ENCODE measurements at regions not wholly inside any gene's neighbourhood (a gene's known extent, or its start where the extent isn't known, plus 50 kb on each side); places are given as distances from the start of the nearest gene placed in this dataset.

DNA sequence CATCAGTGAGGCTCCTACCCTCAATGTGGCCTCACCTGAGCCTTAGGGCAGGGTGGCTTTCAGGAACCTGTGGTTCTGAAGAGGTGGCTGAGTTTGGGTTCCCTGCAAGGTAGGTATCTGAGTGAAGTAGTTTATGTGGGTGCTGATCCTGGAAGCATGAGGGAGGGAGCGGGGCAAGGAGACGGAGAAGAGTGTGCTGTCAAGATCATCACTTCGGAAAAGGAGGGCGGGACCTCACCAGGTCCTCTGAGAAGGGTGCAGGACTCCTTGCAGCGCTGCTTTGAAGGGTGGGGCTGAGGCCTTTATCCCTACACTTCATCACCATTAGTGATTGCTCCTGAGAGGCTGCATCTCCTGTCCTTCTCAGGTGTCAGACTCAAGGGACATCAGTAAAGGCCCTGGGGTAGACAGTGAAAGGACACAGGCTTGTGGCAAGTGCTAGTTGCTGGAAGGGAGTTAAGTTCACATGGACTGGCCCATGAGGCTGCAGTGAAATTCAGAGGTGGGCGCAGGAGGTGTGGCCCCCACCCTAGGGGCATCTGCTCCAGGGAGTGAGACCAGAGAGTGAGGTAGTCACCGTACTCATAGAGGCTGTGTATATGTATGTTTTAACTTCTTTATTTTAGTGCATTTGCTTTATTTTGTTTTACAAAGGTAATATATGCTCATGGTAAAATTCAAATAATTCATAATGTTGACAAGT, 57.3 kb upstream of the GALNT2 start:
- DNase-seq = no peak

DNA sequence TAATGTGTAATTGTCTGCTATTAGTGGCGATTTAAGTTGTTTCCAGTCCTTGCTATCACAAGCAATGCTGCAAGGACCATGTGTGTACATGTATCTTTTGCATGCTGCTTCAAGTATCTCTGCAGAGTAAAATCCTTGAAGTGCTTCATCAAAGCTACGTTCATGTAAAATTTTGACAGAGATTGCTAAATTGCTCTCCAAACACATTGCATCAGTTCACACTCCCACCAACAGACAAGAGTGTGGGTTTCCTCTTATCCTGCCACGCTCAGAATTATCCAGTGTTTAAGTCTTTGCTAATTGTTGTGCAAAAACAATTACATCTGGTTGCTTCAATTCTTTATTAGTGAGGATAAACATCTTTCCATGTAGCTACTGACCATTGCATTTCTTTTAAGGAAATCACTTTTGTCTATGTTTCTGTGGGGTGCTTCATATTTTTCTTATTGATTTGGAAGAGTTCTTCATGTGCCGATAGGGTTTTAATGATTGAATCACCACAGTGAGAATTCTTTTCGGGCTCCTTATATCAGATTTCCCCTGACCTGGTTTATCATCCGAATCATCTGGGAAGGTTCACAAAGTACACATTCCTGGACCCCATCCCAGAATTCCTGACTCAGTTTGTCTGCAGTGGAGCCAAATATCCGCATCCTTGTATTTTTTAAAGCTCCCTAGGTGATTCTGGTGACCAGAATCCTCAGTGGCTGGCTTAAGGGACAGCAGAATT, 56.3 kb upstream of the GALNT2 start:
- DNase-seq = no peak

DNA sequence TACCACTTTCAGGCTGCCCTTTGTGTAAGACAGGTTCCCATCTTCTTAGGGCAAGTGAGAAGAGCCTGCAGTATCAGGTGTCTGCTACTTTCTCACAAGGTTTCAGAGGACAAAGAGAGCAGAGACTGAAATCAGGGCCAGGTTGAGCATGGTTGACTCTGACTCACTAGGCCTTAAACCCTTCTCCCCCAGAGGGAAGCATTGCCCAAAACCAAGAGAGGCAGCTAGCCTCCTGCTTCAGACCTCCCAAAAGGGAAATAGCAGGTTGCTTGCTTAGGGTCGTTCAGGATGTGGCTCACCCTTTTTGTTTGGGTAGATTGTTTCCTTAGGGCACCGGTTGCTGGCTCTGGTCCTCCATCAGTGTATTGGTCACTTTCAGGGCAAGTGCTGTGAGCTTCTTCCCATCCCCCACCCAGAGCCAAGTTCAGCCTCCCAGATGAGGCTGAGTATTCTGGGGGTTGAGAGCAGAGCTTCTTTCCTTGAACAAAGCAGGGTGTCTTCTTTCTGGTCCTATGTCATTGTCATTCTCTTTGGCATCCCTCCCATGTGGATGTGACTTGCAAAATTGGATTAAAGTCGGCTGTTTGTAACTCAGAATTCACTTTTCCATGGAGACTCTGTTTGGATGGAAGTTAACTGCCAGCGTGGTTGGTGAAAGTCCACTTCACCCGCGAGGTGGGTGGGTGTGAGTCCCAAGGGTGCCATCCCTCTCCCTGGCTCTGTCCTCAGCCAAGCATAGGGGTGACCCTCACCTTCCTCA, 55.5 kb upstream of the GALNT2 start:
- DNase-seq = no peak

DNA sequence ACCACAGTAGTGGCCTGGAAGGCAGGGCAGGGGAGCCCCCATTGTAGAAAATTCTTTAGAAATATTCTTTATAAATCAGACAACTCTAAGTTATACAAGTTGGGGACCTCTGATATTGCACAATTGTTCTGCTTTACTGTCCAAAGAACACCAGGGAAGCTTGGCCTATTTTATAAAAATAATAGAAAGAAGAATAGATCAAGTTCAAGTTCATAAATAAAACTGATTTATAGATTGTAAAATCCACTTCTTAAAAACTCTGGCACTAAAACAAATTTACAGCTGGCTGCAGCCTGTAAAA, 55.0 kb upstream of the GALNT2 start:
- DNase-seq = no peak

DNA sequence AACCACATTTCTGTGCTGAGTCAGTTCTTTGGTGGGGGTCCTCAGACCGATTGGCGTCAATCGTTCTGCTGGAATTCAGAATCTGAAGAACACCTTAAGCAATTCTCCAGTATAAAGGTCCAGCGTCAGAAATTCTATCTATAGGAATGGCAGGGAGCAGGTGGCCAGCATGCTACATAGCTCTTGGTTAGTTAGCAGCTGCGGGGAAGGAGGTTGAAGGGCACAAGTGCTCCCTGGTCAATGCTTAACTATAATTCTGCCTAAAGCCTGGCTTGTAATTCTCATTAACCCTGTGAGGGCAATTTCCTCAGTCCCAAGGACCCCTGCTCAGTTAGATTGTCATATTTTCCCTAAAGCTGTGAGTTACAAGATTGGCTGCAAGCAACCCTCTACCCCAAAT, 54.3 kb upstream of the GALNT2 start:
- no peak for DNase-seq

DNA sequence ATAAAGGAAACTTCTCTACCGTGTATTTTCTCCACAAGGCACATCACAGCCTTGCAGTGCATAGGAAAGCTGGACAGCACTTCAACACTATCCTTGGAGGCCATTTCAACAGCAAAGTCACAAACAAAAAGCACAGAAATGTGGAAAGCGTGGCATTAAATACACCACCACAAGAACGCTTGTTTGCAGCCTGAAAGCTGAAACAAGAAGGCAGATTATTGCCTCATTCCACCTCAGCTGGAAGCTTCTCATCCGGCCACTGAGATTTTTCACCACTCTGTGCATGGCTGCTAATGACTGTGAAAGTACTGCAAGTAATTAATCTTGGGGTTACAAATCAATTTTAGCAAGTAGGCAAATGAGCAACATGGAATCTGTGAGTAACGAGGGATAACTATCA, 50.9 kb upstream of the GALNT2 start:
- no peak for DNase-seq

Data from SHP77 (cell line).